ENCODE measurements at regions not wholly inside any gene's neighbourhood (a gene's known extent, or its start where the extent isn't known, plus 50 kb on each side); places are given as distances from the start of the nearest gene placed in this dataset.

DNA sequence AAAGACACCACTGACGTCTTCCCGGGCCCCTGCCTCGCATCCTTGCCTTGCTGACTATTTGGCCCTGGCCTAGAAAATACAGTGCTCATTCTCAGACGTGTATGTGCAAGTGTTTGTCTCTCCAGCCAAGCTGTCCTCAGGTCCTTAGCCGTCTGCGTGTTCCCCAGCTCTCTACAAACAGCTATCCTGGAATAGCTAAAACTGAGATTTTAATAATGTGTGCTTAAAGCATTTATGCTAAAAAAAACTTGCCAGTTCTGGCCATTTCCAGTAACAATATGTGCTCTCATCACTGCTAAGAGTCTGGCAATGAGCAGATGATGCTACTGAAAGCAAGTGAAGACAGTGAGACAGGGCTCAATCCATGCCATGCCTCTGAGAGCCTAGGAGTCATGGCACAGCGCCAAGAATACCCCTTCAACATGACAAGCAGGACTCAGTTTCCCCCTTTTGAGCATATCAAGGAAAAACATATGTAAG is 55.7 kb downstream of the IRF2BP2 start:
- WGBS (ENCODE audit: insufficient coverage), result 71% methylated on average over 4 of the region's 7 CpGs
- H3K27ac ChIP-seq (ENCODE audit: low read length), result peak overlapping the region; percentile 4

DNA sequence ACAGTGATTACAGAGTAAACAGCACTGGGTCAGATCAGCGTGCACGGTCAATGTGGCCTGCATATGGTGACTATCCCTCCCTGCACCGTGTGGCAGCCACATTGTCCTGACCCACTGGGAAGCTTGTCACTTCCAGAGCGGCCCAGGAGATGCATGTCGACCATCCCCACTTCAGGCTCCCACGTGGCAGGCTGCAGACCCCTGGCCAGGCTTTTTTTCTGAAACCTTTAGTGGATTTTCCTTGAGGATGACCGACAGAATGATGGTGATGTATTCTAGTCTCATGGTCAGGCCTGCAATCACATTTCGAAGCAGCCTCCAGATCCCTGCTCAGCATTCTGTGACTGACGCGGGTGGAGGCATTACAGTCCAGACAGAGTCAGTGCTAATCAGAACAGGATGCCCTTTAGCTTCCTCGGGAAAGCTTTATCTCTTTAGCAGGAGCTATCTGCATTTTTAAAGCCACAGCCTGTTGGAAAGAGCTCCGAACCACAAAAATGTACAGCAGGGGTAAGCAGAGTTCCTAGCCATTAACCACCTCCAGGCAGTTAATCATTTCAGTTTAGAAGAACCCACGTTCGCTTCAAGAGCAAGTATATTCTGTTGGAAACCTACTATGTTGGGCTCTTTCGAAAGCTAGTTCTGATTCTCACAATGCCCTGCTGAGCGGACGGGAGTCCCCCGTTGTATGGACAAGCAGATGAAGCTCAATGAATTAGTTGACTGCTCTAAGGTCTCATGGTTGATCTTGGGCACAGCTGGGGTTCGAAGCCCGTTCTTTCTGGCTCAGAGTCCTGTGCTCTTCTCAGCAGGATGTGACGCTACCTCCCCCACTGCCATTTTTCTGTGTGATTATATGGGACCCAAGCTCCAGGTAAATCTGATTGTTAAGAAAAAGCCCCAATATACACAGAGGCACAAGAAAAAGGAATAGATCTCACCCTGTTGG is 56.5 kb downstream of the IRF2BP2 start:
- no peaks in the 10 kb centered on the region for H3K27me3 ChIP-seq (ENCODE audit: control insufficient read depth, insufficient read depth, low read length)
- no peaks in the 10 kb centered on the region for H3K9me3 ChIP-seq (replicated peaks; ENCODE audit: control insufficient read depth, low read depth, low read length)
- H3K4me3 ChIP-seq (ENCODE audit: low read length), result no peak overlapping the region
- no peaks in the 10 kb centered on the region for H3K36me3 ChIP-seq (ENCODE audit: control insufficient read depth, insufficient read depth, low read length)
- no peak overlapping the region for H3K27ac ChIP-seq (ENCODE audit: low read length)
- 69% methylated on average over 15 of the region's 21 CpGs for WGBS (ENCODE audit: insufficient coverage)
- no peak for DNase-seq
- peaks cover 22% of the 10 kb centered on the region for H3K4me1 ChIP-seq (ENCODE audit: control insufficient read depth, insufficient read depth, low read length)

More for the DNA sequence above, 55.7 kb downstream of the IRF2BP2 start:
- Histone ChIP-seq H3K36me3 (ENCODE audit: control insufficient read depth, insufficient read depth, low read length) (no peaks in the 10 kb centered on the region), H3K9me3 (replicated peaks; ENCODE audit: control insufficient read depth, low read depth, low read length) (no peaks in the 10 kb centered on the region), H3K4me3 (ENCODE audit: low read length) (no peak overlapping the region), H3K27me3 (ENCODE audit: control insufficient read depth, insufficient read depth, low read length) (no peaks in the 10 kb centered on the region), H3K4me1 (ENCODE audit: control insufficient read depth, insufficient read depth, low read length) (peaks cover 25% of the 10 kb centered on the region)
- DNase-seq, result peak; percentile 69

GRCh38 chr1:234551032-234551378 is 59.0 kb downstream of the IRF2BP2 start:
- no peak for DNase-seq
- Histone ChIP-seq H3K36me3 (ENCODE audit: control insufficient read depth, insufficient read depth, low read length) (no peaks in the 10 kb centered on the region), H3K27me3 (ENCODE audit: control insufficient read depth, insufficient read depth, low read length) (no peaks in the 10 kb centered on the region), H3K27ac (ENCODE audit: low read length) (no peak overlapping the region), H3K9me3 (replicated peaks; ENCODE audit: control insufficient read depth, low read depth, low read length) (no peaks in the 10 kb centered on the region), H3K4me1 (ENCODE audit: control insufficient read depth, insufficient read depth, low read length) (peaks cover 24% of the 10 kb centered on the region), H3K4me3 (ENCODE audit: low read length) (no peak overlapping the region)
- 90% methylated on average over 2 of the region's 6 CpGs for WGBS (ENCODE audit: insufficient coverage)

DNA sequence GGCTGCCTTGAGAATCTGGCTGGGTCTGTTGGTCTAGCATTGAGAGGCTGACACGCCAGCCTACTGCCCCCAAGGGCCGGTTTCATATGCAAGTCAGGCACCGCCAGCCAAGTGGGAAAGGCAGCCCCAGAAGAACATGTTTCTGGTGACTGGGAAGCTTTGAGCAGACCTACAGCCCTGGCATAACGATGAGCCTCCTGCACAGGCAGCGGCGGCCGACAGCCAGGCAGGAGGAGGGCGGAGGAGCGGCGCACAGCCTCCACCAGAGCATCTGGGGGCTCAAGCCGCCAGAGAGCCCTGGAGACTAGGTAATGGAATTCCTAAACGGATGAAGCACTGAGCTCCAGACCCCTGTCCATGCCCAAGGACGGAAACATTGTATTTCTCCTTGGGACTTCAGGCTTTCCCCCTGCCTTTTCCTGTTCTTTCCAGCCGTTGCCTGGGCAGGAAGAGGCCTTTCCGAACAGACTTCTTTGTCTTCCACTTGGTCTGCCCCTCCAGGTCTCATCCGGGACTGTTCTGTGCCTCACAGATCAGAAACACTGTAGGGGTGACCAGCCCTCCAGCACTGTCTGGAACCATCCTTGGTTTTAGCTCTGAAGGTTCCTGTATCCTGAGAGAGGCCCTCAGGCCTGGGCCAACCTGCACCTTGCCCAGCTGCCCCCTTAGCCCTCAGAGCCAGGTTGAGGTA is 59.5 kb downstream of the IRF2BP2 start:
- WGBS (ENCODE audit: insufficient coverage), result 49% methylated on average over 15 of the region's 16 CpGs
- peaks cover 28% of the 10 kb centered on the region for H3K4me1 ChIP-seq (ENCODE audit: control insufficient read depth, insufficient read depth, low read length)
- no peaks in the 10 kb centered on the region for H3K9me3 ChIP-seq (replicated peaks; ENCODE audit: control insufficient read depth, low read depth, low read length)
- H3K4me3 ChIP-seq (ENCODE audit: low read length), result no peak overlapping the region
- peak overlapping the region; percentile 42 for H3K27ac ChIP-seq (ENCODE audit: low read length)
- DNase-seq, result no peak
- H3K36me3 ChIP-seq (ENCODE audit: control insufficient read depth, insufficient read depth, low read length), result no peaks in the 10 kb centered on the region
- no peaks in the 10 kb centered on the region for H3K27me3 ChIP-seq (ENCODE audit: control insufficient read depth, insufficient read depth, low read length)

DNA sequence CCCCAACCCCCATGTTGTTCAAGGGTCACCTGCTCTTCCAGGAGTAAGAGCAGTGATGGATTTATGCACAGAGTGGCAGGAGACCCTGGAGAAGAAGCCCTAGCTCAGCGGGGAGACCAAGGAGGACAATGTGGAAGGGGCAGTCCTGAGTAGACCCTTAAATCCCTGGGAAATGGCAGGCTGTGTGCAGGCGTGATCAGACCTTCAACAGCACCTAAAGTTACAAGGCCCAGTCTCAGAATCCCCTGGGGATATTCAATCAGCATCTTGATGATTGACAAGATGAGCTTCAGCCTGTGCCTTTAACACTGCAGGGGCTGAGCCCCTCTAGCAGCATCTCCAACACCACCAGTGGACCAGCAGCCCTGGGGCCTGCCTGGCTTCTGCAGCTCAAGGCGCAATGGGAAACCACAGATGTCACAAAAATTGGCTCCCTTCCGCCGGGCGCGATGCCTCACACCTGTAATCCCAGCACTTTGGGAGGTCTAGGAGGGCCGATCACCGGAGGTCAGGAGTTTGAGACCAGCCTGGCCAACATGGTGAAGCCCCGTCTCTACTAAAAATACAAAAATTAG is 60.4 kb downstream of the IRF2BP2 start:
- no peak for DNase-seq
- Histone ChIP-seq H3K27ac (ENCODE audit: low read length) (no peak overlapping the region), H3K4me3 (ENCODE audit: low read length) (no peak overlapping the region), H3K9me3 (replicated peaks; ENCODE audit: control insufficient read depth, low read depth, low read length) (no peaks in the 10 kb centered on the region), H3K4me1 (ENCODE audit: control insufficient read depth, insufficient read depth, low read length) (peaks cover 31% of the 10 kb centered on the region), H3K27me3 (ENCODE audit: control insufficient read depth, insufficient read depth, low read length) (no peaks in the 10 kb centered on the region), H3K36me3 (ENCODE audit: control insufficient read depth, insufficient read depth, low read length) (no peaks in the 10 kb centered on the region)
- 93% methylated on average over 8 of the region's 10 CpGs for WGBS (ENCODE audit: insufficient coverage)

- Histone ChIP-seq H3K27ac (ENCODE audit: low read length) (no peak overlapping the region), H3K9me3 (replicated peaks; ENCODE audit: control insufficient read depth, low read depth, low read length) (no peaks in the 10 kb centered on the region), H3K4me1 (ENCODE audit: control insufficient read depth, insufficient read depth, low read length) (peaks cover 35% of the 10 kb centered on the region), H3K27me3 (ENCODE audit: control insufficient read depth, insufficient read depth, low read length) (no peaks in the 10 kb centered on the region), H3K4me3 (ENCODE audit: low read length) (no peak overlapping the region), H3K36me3 (ENCODE audit: control insufficient read depth, insufficient read depth, low read length) (no peaks in the 10 kb centered on the region)
- 60% methylated on average over 3 of the region's 6 CpGs for WGBS (ENCODE audit: insufficient coverage)
- no peak for DNase-seq
These were observed 62.8 kb downstream of the IRF2BP2 start for GRCh38 chr1:234546890-234547788.

DNA sequence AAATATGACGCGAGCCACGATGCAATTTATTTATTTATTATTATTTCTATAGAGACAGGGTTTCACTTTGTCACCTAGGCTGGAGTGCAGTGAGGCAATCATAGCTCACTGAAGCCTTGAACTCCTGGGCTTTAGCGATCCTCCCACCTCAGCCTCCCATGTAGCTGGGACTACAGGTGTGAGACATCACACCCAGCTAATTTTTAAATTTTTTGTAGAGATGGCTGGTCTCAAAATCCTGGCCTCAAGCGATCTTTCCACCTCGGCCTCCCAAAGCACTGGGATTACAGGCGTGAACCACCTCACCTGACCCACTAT is 63.6 kb downstream of the IRF2BP2 start:
- no CpG with 5 or more reads among the region's 7 CpGs for WGBS (ENCODE audit: insufficient coverage)
- H3K27ac ChIP-seq (ENCODE audit: low read length), result no peak overlapping the region
- peaks cover 35% of the 10 kb centered on the region for H3K4me1 ChIP-seq (ENCODE audit: control insufficient read depth, insufficient read depth, low read length)

DNA sequence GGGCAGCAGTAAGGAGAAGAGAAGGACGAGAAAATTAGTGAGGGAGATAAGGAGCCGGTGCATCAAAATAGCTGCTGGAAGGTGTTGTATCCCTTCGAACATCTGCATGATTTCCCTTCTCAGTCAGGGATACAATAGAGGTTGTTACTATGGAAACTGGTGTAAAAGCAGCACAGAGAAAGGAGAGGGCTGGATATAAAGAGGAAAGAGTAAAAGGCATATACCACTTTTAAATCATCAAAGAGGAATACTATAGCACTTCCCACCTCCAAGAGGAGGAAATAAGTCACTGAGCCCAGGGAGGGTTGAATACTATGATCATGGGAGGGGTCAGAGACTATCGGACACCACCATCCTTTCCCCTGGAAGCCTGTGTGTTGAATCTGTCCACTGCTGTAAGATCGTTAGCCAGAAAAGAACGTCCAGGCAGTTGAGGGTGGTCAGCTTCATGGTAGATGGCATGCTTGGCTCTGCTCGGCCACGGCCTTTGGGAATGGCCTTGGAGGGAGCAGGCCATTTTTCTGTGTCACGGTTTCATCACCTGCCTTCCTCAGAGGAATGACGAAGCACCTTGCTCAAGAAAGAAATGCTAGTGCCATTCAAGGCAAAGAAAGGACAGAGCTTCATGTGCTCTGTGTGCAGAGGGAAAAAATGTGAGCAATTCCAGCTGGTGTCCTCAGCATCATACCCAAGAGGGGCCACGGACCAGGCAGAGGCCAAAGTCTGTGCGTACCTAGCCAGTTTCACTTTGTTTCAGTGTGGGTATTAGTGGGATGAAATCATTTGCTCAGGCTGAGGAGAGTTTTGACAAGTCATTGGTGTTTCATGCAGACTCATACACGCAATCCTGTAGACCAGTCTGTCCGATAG is 64.2 kb downstream of the IRF2BP2 start:
- Histone ChIP-seq H3K36me3 (ENCODE audit: control insufficient read depth, insufficient read depth, low read length) (no peaks in the 10 kb centered on the region), H3K4me1 (ENCODE audit: control insufficient read depth, insufficient read depth, low read length) (peaks cover 36% of the 10 kb centered on the region), H3K9me3 (replicated peaks; ENCODE audit: control insufficient read depth, low read depth, low read length) (no peaks in the 10 kb centered on the region), H3K27ac (ENCODE audit: low read length) (peak overlapping the region; percentile 81), H3K4me3 (ENCODE audit: low read length) (no peak overlapping the region), H3K27me3 (ENCODE audit: control insufficient read depth, insufficient read depth, low read length) (no peaks in the 10 kb centered on the region)
- 59% methylated on average over 10 of the region's 14 CpGs for WGBS (ENCODE audit: insufficient coverage)
- DNase-seq, result peak; percentile 62

More for the DNA sequence above, 63.6 kb downstream of the IRF2BP2 start:
- no peak for DNase-seq
- H3K27me3 ChIP-seq (ENCODE audit: control insufficient read depth, insufficient read depth, low read length), result no peaks in the 10 kb centered on the region
- H3K4me3 ChIP-seq (ENCODE audit: low read length), result no peak overlapping the region
- H3K36me3 ChIP-seq (ENCODE audit: control insufficient read depth, insufficient read depth, low read length), result no peaks in the 10 kb centered on the region
- H3K9me3 ChIP-seq (replicated peaks; ENCODE audit: control insufficient read depth, low read depth, low read length), result no peaks in the 10 kb centered on the region

DNA sequence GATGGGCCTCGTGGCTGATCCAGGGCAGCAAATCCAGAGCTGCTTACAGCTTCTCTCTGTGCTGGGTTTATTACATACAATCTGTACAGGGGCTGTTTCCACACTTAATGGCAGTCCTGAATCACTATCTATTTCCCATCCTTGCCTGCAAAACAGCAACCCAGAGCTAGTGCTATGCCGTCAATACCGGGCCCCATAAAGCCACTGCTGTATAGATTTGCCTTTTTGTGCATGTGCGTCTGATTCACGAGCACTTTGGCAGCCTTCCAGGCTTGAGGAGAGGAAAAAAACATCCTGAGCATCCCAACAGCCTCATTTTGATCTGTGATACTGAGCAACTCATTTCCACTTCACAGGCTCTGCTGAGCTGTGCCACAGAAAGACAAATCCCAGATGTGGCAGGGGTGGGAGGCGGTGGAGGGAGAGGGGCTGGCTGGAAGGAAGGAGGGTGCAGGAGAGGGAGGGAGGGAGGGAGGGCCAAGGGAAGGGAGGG is 65.2 kb upstream of the TARBP1 start:
- H3K36me3 ChIP-seq (ENCODE audit: control insufficient read depth, insufficient read depth, low read length), result no peaks in the 10 kb centered on the region
- peak overlapping the region; percentile 81 for H3K27ac ChIP-seq (ENCODE audit: low read length)
- WGBS (ENCODE audit: insufficient coverage), result 3% methylated on average over 5 of the region's 6 CpGs
- H3K4me1 ChIP-seq (ENCODE audit: control insufficient read depth, insufficient read depth, low read length), result peaks cover 46% of the 10 kb centered on the region
- no peaks in the 10 kb centered on the region for H3K27me3 ChIP-seq (ENCODE audit: control insufficient read depth, insufficient read depth, low read length)
- H3K9me3 ChIP-seq (replicated peaks; ENCODE audit: control insufficient read depth, low read depth, low read length), result no peaks in the 10 kb centered on the region
- peak; percentile 98 for DNase-seq
- no peak overlapping the region for H3K4me3 ChIP-seq (ENCODE audit: low read length)
